GM10266 (cell line): ENCODE measurements at regions not wholly inside any gene's neighbourhood (a gene's known extent, or its start where the extent isn't known, plus 50 kb on each side); places are given as distances from the start of the nearest gene placed in this dataset.
"Not testable (repeated sequence)": the region's sequence is repeated elsewhere in the genome, so short reads cannot be mapped to it uniquely, and the experiment has no call there.

ENCODE experiments used
- DNase-seq: peaks from one replicate; pipeline ENCODE4 v3.0.0; 2012; ENCODE audit errors: extremely low spot score
- CTCF ChIP-seq: IDR thresholded peaks from 2 replicates; pipeline ENCODE4 v1.5.1; 2012; ENCODE audit warnings: mild to moderate bottlenecking, low read depth; ENCODE audit not compliant: control insufficient read depth, insufficient read depth; ENCODE audit errors: missing control alignments

- DNase-seq = no peak
- TF ChIP-seq CTCF = no peak
Observed at GRCh38 chr13:54705738-54706137, 1677.1 kb downstream of the OLFM4 start.

GRCh38 chr13:54706336-54706735 is 1677.7 kb downstream of the OLFM4 start:
- no peak for DNase-seq
- no peak for TF ChIP-seq CTCF

GRCh38 chr13:54709546-54709945 is 1680.9 kb downstream of the OLFM4 start:
- no peak for DNase-seq
- no peak for TF ChIP-seq CTCF

GRCh38 chr13:54733639-54734038 is 1705.0 kb downstream of the OLFM4 start:
- TF ChIP-seq CTCF = no peak
- no peak for DNase-seq

GRCh38 chr13:54737211-54737610 is 1708.6 kb downstream of the OLFM4 start:
- DNase-seq = not testable (repeated sequence)

GRCh38 chr13:54742984-54743383 is 1714.4 kb downstream of the OLFM4 start:
- no peak for DNase-seq

GRCh38 chr13:54744747-54745146 is 1716.1 kb downstream of the OLFM4 start:
- DNase-seq = no peak
- TF ChIP-seq CTCF = no peak

More at GRCh38 chr13:54742984-54743383, 1714.4 kb downstream of the OLFM4 start:
- no peak for TF ChIP-seq CTCF

- no peak for TF ChIP-seq CTCF
- no peak for DNase-seq
Observed at GRCh38 chr13:54750521-54750920, 1721.9 kb downstream of the OLFM4 start.
